ENCODE measurements at regions not wholly inside any gene's neighbourhood (a gene's known extent, or its start where the extent isn't known, plus 50 kb on each side); places are given as distances from the start of the nearest gene placed in this dataset.

DNA sequence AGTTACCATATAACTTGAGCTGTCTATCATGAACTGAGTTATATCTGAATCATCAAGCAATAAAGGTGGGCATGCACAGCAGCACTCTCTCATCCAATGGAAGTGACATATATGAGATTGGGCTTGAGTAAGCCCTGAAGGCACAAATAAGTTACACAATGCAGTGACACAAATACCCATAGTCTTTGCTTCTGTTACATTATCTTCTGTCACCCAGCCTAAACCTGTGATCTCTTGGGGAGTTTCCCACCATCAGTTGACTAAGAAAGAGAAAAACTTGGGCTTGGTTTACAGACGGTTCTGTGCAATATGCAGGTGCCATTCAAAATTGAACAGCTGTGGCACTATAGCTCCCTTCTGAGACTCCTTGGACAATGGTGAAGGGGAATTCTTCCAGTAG lies 138.8 kb upstream of the IL15 start:
- intact Hi-C loops (cut with micrococcal nuclease; ENCODE audit: unreplicated experiment): no loop called here
- TF ChIP-seq, protein P1, sequence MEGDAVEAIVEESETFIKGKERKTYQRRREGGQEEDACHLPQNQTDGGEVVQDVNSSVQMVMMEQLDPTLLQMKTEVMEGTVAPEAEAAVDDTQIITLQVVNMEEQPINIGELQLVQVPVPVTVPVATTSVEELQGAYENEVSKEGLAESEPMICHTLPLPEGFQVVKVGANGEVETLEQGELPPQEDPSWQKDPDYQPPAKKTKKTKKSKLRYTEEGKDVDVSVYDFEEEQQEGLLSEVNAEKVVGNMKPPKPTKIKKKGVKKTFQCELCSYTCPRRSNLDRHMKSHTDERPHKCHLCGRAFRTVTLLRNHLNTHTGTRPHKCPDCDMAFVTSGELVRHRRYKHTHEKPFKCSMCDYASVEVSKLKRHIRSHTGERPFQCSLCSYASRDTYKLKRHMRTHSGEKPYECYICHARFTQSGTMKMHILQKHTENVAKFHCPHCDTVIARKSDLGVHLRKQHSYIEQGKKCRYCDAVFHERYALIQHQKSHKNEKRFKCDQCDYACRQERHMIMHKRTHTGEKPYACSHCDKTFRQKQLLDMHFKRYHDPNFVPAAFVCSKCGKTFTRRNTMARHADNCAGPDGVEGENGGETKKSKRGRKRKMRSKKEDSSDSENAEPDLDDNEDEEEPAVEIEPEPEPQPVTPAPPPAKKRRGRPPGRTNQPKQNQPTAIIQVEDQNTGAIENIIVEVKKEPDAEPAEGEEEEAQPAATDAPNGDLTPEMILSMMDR (conservative IDR thresholded peaks at IDR 0.05; ENCODE audit: low read depth, low read length): no peak
- no peak for TF ChIP-seq EZH2 (IDR thresholded peaks at IDR 0.05; ENCODE audit: borderline replicate concordance, low read depth, low read length, poor library complexity, severe bottlenecking)
- CTCF ChIA-PET: no interaction called here

DNA sequence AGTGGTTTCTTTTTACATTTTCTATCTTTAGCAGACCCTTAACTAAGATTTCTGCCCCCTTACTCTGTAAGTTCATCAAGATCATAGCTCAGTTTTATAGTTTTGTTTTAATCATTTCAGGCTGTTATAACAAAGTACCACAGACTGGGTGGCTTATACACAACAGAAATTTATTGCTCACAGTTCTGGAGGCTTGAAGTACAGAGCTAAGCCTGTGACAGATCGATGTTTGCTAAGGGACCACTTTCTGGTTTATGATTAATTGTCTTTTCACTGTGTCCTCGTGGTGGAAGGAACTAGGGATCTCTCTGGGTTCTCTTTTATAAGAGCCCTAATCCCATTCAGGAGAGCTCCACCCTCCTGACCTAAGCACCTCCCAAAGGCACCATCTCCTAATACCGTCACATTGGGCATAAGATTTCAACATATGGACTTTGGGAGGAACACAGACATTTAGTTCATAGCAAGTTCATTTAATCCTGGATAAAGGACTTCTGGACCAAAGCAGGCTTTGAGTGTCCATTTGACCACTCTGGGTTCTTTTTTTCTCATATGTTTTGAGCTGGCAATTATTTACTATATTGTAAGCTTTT lies 137.0 kb upstream of the IL15 start:
- POLR2A ChIA-PET (ENCODE audit: low non-redundant PET): no interaction called here
- Histone ChIP-seq H3K27ac (ENCODE audit: low read depth, low read length, poor library complexity, severe bottlenecking) (no peak overlapping the region), H3K9me3 (ENCODE audit: low read depth, low read length, poor library complexity, severe bottlenecking) (no peaks in the 10 kb centered on the region), H3K27me3 (replicated peaks; ENCODE audit: insufficient read depth, low read depth, low read length, poor library complexity) (no peaks in the 10 kb centered on the region), H3K4me1 (ENCODE audit: insufficient read depth, low read length, poor library complexity, severe bottlenecking) (no peaks in the 10 kb centered on the region), H3K4me3 (ENCODE audit: low read depth, low read length, poor library complexity, severe bottlenecking) (no peak overlapping the region), H3K36me3 (ENCODE audit: insufficient read depth, low read length, poor library complexity, severe bottlenecking) (no peaks in the 10 kb centered on the region)
- intact Hi-C loops (cut with micrococcal nuclease; ENCODE audit: unreplicated experiment): no loop called here
- CTCF ChIA-PET: no interaction called here
- BruUV-seq (replicated peaks): no TSS peak
- TF ChIP-seq, protein P1 (conservative IDR thresholded peaks at IDR 0.05; ENCODE audit: low read depth, low read length): no peak
- no peak for TF ChIP-seq EZH2 (IDR thresholded peaks at IDR 0.05; ENCODE audit: borderline replicate concordance, low read depth, low read length, poor library complexity, severe bottlenecking)
- DNase-seq (ENCODE audit: low spot score): no peak

More for the DNA sequence above, 138.8 kb upstream of the IL15 start:
- Histone ChIP-seq H3K36me3 (ENCODE audit: insufficient read depth, low read length, poor library complexity, severe bottlenecking) (no peaks in the 10 kb centered on the region), H3K9me3 (ENCODE audit: low read depth, low read length, poor library complexity, severe bottlenecking) (no peaks in the 10 kb centered on the region), H3K4me3 (ENCODE audit: low read depth, low read length, poor library complexity, severe bottlenecking) (no peak overlapping the region), H3K4me1 (ENCODE audit: insufficient read depth, low read length, poor library complexity, severe bottlenecking) (no peaks in the 10 kb centered on the region), H3K27me3 (replicated peaks; ENCODE audit: insufficient read depth, low read depth, low read length, poor library complexity) (no peaks in the 10 kb centered on the region), H3K27ac (ENCODE audit: low read depth, low read length, poor library complexity, severe bottlenecking) (no peak overlapping the region)
- no peak for DNase-seq (ENCODE audit: low spot score)
- POLR2A ChIA-PET (ENCODE audit: low non-redundant PET): no interaction called here
- no TSS peak for BruUV-seq (replicated peaks)

DNA sequence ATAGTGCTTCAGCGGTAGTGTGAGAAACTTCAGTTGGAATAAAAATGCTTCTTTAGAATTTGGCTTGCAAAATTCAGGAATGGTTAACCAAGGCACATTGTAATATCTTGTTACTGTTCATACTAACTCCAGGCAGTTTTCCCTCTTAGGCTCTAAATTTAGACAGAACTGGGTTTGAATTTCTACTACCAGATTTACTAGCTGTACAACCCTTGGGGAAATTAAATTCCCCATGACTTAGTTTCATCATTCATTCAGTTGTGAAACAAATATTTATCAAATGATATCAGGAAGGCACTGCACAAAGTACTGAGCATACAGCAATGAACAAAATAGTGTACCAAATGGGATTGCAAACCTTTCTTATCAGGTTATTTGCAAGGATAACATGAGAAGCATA lies 135.0 kb upstream of the IL15 start:
- ChIA-PET CTCF (no interaction called here), POLR2A (ENCODE audit: low non-redundant PET) (no interaction called here)
- Histone ChIP-seq H3K36me3 (ENCODE audit: insufficient read depth, low read length, poor library complexity, severe bottlenecking) (no peaks in the 10 kb centered on the region), H3K4me3 (ENCODE audit: low read depth, low read length, poor library complexity, severe bottlenecking) (no peak overlapping the region), H3K27me3 (replicated peaks; ENCODE audit: insufficient read depth, low read depth, low read length, poor library complexity) (no peaks in the 10 kb centered on the region), H3K27ac (ENCODE audit: low read depth, low read length, poor library complexity, severe bottlenecking) (no peak overlapping the region), H3K9me3 (ENCODE audit: low read depth, low read length, poor library complexity, severe bottlenecking) (no peaks in the 10 kb centered on the region), H3K4me1 (ENCODE audit: insufficient read depth, low read length, poor library complexity, severe bottlenecking) (no peaks in the 10 kb centered on the region)
- no TSS peak for BruUV-seq (replicated peaks)
- no peak for DNase-seq (ENCODE audit: low spot score)
- TF ChIP-seq EZH2 (IDR thresholded peaks at IDR 0.05; ENCODE audit: borderline replicate concordance, low read depth, low read length, poor library complexity, severe bottlenecking): no peak
- TF ChIP-seq, protein P1 (conservative IDR thresholded peaks at IDR 0.05; ENCODE audit: low read depth, low read length): no peak
- intact Hi-C loops (cut with micrococcal nuclease; ENCODE audit: unreplicated experiment): no loop called here

Data from A673 (cell line).